ENCODE measurements at regions not wholly inside any gene's neighbourhood (a gene's known extent, or its start where the extent isn't known, plus 50 kb on each side); places are given as distances from the start of the nearest gene placed in this dataset.

GRCh38 chr19:30317403-30317802 lies 54.8 kb upstream of the ZNF536 start:
- TF ChIP-seq HDAC2 (IDR thresholded peaks at IDR 0.05; ENCODE audit: borderline replicate concordance in 1 of 2, low read depth in 2 of 2, low read length in 2 of 2) (no peak), RNF2 (IDR thresholded peaks at IDR 0.05; ENCODE audit: borderline replicate concordance, low read depth, low read length, missing control alignments, poor library complexity, severe bottlenecking) (no peak), EP300 (IDR thresholded peaks at IDR 0.05; ENCODE audit: borderline replicate concordance in 1 of 2, low read depth in 2 of 2, low read length in 2 of 2) (no peak), POLR2AphosphoS5 (IDR thresholded peaks at IDR 0.05; ENCODE audit: low read depth, low read length) (no peak), POU5F1 (IDR thresholded peaks at IDR 0.05; ENCODE audit: low read depth, low read length) (no peak), YY1 (IDR thresholded peaks at IDR 0.05; ENCODE audit: low read depth, low read length) (no peak), POLR2A (IDR thresholded peaks at IDR 0.05; ENCODE audit: control extremely low read depth in 1 of 2, low read depth in 2 of 2, low read length in 2 of 2) (no peak), BRCA1 (IDR thresholded peaks at IDR 0.05; ENCODE audit: low read depth, low read length) (no peak), CBX8 (IDR thresholded peaks at IDR 0.05; ENCODE audit: borderline replicate concordance, low read depth, low read length) (no peak), ZNF274 (IDR thresholded peaks at IDR 0.05; ENCODE audit: borderline replicate concordance, extremely low read depth, low read length) (no peak), BCL11A (IDR thresholded peaks at IDR 0.05; ENCODE audit: low read depth in 2 of 2, low read length in 2 of 2) (no peak)
- TF ChIP-seq, protein P1, sequence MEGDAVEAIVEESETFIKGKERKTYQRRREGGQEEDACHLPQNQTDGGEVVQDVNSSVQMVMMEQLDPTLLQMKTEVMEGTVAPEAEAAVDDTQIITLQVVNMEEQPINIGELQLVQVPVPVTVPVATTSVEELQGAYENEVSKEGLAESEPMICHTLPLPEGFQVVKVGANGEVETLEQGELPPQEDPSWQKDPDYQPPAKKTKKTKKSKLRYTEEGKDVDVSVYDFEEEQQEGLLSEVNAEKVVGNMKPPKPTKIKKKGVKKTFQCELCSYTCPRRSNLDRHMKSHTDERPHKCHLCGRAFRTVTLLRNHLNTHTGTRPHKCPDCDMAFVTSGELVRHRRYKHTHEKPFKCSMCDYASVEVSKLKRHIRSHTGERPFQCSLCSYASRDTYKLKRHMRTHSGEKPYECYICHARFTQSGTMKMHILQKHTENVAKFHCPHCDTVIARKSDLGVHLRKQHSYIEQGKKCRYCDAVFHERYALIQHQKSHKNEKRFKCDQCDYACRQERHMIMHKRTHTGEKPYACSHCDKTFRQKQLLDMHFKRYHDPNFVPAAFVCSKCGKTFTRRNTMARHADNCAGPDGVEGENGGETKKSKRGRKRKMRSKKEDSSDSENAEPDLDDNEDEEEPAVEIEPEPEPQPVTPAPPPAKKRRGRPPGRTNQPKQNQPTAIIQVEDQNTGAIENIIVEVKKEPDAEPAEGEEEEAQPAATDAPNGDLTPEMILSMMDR (IDR thresholded peaks at IDR 0.05; ENCODE audit: control extremely low read depth in 1 of 3, insufficient read depth in 1 of 3, low read depth in 1 of 3, low read length in 3 of 3): no peak
- TF ChIP-seq, protein P2, sequence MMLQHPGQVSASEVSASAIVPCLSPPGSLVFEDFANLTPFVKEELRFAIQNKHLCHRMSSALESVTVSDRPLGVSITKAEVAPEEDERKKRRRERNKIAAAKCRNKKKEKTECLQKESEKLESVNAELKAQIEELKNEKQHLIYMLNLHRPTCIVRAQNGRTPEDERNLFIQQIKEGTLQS (IDR thresholded peaks at IDR 0.05; ENCODE audit: insufficient read depth, low read depth, low read length): no peak

Measured in H1 (cell line).